SK-N-SH (cell line): ENCODE measurements at regions not wholly inside any gene's neighbourhood (a gene's known extent, or its start where the extent isn't known, plus 50 kb on each side); places are given as distances from the start of the nearest gene placed in this dataset.

Experiments
- NFIC ChIP-seq: IDR thresholded peaks from 2 replicates; pipeline ENCODE4 v1.4.0; 2012; ENCODE audit warnings: borderline replicate concordance
- POLR2AphosphoS5 ChIP-seq: IDR thresholded peaks from 2 replicates; pipeline ENCODE4 v1.6.1; 2012; ENCODE audit warnings: low read depth, low read length
- SMC3 ChIP-seq: IDR thresholded peaks from 2 replicates; pipeline ENCODE4 v1.6.1; 2012; ENCODE audit warnings: low read depth, low read length, improper control_type of control experiment
- TAF1 ChIP-seq: IDR thresholded peaks from 2 replicates; pipeline ENCODE4 v1.6.1; 2012; ENCODE audit warnings: low read depth, mild to moderate bottlenecking, low read length, moderate library complexity, borderline replicate concordance
- TF ChIP-seq, protein P1 (sequence below): IDR thresholded peaks from 2 replicates; pipeline ENCODE4 v1.4.0; 2012; ENCODE audit warnings: low read depth, borderline replicate concordance
- TF ChIP-seq, protein P2 (sequence below): fragments of 200-600 bp; sonication (generic); IDR thresholded peaks from 2 replicates; pipeline ENCODE4 v1.6.1; 2017; ENCODE audit warnings: antibody characterized with exemption, mild to moderate bottlenecking, moderate library complexity
- TF ChIP-seq, protein P3 (sequence below): IDR thresholded peaks from 2 replicates; pipeline ENCODE4 v1.4.0; 2012; ENCODE audit warnings: low read depth
- TF ChIP-seq, protein P4 (sequence below): IDR thresholded peaks from 2 replicates; pipeline ENCODE4 v1.4.0; 2012; ENCODE audit warnings: low read depth, borderline replicate concordance

DNA sequence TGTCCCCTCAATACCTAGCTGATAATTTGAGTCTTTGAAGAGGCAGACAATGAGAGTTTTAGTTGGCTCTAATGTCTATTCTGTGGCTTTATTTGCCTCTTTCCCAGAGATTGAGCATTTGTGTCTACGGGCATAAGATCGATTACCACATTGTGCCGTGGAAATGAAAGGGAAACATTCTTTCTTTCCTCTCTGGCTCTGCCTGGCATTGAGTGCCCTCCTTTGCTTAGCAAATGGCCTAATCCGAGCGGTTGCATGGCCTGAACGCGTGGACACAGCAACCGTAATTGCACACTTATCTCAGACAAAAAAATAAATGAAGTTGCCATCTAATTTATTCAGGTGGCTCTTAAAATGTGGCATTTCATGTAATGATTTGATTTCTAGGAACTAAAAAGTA lies 247.9 kb downstream of the ADGRL2 start:
- no peak for TF ChIP-seq POLR2AphosphoS5
- TF ChIP-seq NFIC = no peak
- TF ChIP-seq, protein P1, sequence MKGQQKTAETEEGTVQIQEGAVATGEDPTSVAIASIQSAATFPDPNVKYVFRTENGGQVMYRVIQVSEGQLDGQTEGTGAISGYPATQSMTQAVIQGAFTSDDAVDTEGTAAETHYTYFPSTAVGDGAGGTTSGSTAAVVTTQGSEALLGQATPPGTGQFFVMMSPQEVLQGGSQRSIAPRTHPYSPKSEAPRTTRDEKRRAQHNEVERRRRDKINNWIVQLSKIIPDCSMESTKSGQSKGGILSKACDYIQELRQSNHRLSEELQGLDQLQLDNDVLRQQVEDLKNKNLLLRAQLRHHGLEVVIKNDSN = no peak
- TF ChIP-seq SMC3 = no peak
- TF ChIP-seq TAF1 = no peak
- TF ChIP-seq, protein P2, sequence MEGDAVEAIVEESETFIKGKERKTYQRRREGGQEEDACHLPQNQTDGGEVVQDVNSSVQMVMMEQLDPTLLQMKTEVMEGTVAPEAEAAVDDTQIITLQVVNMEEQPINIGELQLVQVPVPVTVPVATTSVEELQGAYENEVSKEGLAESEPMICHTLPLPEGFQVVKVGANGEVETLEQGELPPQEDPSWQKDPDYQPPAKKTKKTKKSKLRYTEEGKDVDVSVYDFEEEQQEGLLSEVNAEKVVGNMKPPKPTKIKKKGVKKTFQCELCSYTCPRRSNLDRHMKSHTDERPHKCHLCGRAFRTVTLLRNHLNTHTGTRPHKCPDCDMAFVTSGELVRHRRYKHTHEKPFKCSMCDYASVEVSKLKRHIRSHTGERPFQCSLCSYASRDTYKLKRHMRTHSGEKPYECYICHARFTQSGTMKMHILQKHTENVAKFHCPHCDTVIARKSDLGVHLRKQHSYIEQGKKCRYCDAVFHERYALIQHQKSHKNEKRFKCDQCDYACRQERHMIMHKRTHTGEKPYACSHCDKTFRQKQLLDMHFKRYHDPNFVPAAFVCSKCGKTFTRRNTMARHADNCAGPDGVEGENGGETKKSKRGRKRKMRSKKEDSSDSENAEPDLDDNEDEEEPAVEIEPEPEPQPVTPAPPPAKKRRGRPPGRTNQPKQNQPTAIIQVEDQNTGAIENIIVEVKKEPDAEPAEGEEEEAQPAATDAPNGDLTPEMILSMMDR = no peak
- TF ChIP-seq, protein P3, sequence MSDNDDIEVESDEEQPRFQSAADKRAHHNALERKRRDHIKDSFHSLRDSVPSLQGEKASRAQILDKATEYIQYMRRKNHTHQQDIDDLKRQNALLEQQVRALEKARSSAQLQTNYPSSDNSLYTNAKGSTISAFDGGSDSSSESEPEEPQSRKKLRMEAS = no peak
- TF ChIP-seq, protein P4, sequence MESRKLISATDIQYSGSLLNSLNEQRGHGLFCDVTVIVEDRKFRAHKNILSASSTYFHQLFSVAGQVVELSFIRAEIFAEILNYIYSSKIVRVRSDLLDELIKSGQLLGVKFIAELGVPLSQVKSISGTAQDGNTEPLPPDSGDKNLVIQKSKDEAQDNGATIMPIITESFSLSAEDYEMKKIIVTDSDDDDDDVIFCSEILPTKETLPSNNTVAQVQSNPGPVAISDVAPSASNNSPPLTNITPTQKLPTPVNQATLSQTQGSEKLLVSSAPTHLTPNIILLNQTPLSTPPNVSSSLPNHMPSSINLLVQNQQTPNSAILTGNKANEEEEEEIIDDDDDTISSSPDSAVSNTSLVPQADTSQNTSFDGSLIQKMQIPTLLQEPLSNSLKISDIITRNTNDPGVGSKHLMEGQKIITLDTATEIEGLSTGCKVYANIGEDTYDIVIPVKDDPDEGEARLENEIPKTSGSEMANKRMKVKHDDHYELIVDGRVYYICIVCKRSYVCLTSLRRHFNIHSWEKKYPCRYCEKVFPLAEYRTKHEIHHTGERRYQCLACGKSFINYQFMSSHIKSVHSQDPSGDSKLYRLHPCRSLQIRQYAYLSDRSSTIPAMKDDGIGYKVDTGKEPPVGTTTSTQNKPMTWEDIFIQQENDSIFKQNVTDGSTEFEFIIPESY = no peak
